CD4-positive, alpha-beta T cell (primary cell): ENCODE measurements at regions not wholly inside any gene's neighbourhood (a gene's known extent, or its start where the extent isn't known, plus 50 kb on each side); places are given as distances from the start of the nearest gene placed in this dataset.

Experiments
- ATAC-seq: fragments of 200-7000 bp; cut with Tn5 transposase; one replicate; pipeline ENCODE4 v1.10.0; 2022; ENCODE audit warnings: mild to moderate bottlenecking; ENCODE audit not compliant: poor library complexity
- CTCF ChIA-PET: fragments of 350-600 bp; sonication (Branson Sonifier 250); formaldehyde crosslinking; loops from one replicate; lab custom pipeline; 2021; ENCODE audit warnings: antibody characterized with exemption, inconsistent platforms; lab: Charles Lee
- POLR2A ChIA-PET: fragments of 350-600 bp; sonication (Branson Sonifier 250); formaldehyde crosslinking; loops from one replicate; lab custom pipeline; 2021; ENCODE audit warnings: antibody characterized with exemption, inconsistent platforms; lab: Charles Lee
- DNase-seq, 14 experiments: peaks; one replicate each; pipeline ENCODE4 v3.0.0-alpha.2; 2013 to 2020; ENCODE audit warnings: mixed read lengths in 2 of 14
- H3K27ac ChIP-seq, 2 donors: one replicate each; pipeline versions ENCODE4 v1.5.1 to v1.7.0; 2013; ENCODE audit warnings: low read length in 2 of 2, low read depth in 1 of 2, mild to moderate bottlenecking in 1 of 2
- H3K27me3 ChIP-seq, 2 experiments: 1 replicate in 1 of 2; 2 replicates in 1 of 2; pipeline versions ENCODE4 v1.6.1 to v1.7.0; 2013; ENCODE audit warnings: low read length in 2 of 2, control low read depth in 1 of 2, mild to moderate bottlenecking in 1 of 2, moderate library complexity in 1 of 2; ENCODE audit not compliant: insufficient read depth in 2 of 2, control insufficient read depth in 1 of 2
- H3K36me3 ChIP-seq: one replicate; pipeline ENCODE4 v1.6.1; 2013; ENCODE audit warnings: low read length, control low read depth; ENCODE audit not compliant: insufficient read depth
- H3K4me1 ChIP-seq: one replicate; pipeline ENCODE4 v1.6.1; 2013; ENCODE audit warnings: low read length, control low read depth; ENCODE audit not compliant: insufficient read depth
- H3K4me3 ChIP-seq: one replicate; pipeline ENCODE4 v1.5.1; 2013; ENCODE audit warnings: mild to moderate bottlenecking, low read length, moderate library complexity
- H3K9me3 ChIP-seq, 2 experiments: 1 replicate in 1 of 2; 2 replicates in 1 of 2; pipeline versions ENCODE4 v1.6.1 to v1.7.0; 2013; ENCODE audit warnings: low read length in 2 of 2, mild to moderate bottlenecking in 2 of 2, control low read depth in 1 of 2, moderate library complexity in 1 of 2; ENCODE audit not compliant: control insufficient read depth in 1 of 2, insufficient read depth in 1 of 2
- H3K27ac Mint-ChIP-seq: one replicate; pipeline ENCODE4 v1.8.0; 2020; ENCODE audit warnings: mixed read lengths
- H3K27me3 Mint-ChIP-seq: one replicate; pipeline ENCODE4 v1.8.0; 2021; ENCODE audit warnings: mixed read lengths
- H3K36me3 Mint-ChIP-seq: one replicate; pipeline ENCODE4 v1.8.0; 2021; ENCODE audit warnings: low read depth, mixed read lengths
- H3K4me1 Mint-ChIP-seq: one replicate; pipeline ENCODE4 v1.8.0; 2021; ENCODE audit warnings: low read depth, mixed read lengths
- H3K4me3 Mint-ChIP-seq: one replicate; pipeline ENCODE4 v1.8.0; 2020; ENCODE audit warnings: mild to moderate bottlenecking, mixed read lengths
- H3K9me3 Mint-ChIP-seq: one replicate; pipeline ENCODE4 v1.8.0; 2020; ENCODE audit warnings: mixed read lengths
- intact Hi-C, 2 experiments: fragments of 100-400 bp; cut with DNase I in 1 of 2; cut with micrococcal nuclease in 1 of 2; formaldehyde crosslinking; loops; one replicate each; pipeline versions ENCODE4 v1.15.1 to v1.9.0; 2023 to 2025; cut with DNase I, micrococcal nuclease
- TF ChIP-seq, protein P1 (sequence below): fragments of 200-600 bp; IDR thresholded peaks from one replicate; pipeline ENCODE4 v1.8.0; 2022; ENCODE audit warnings: antibody characterized with exemption, mild to moderate bottlenecking

GRCh38 chr5:74304536-74304935, 336.0 kb downstream of the ENC1 start:
- ChIA-PET CTCF (no interaction called here), POLR2A (no interaction called here)
- no peak overlapping the region for H3K4me3 Mint-ChIP-seq
- Histone ChIP-seq H3K27me3 (no peaks in the 10 kb centered on the region), H3K4me1 (no peaks in the 10 kb centered on the region), H3K27ac (no peak overlapping the region), H3K4me3 (no peak overlapping the region), H3K9me3 (no peaks in the 10 kb centered on the region), H3K36me3 (no peaks in the 10 kb centered on the region)
- DNase-seq (no peak), ATAC-seq (no peak)
- H3K36me3 Mint-ChIP-seq: no peaks in the 10 kb centered on the region
- intact Hi-C loops: loop anchor here in 1 of 2 experiments (10.0 kb wide), 1 partner anchor 340 kb away; the partner anchor contains the start of gene ENC1
- TF ChIP-seq, protein P1, sequence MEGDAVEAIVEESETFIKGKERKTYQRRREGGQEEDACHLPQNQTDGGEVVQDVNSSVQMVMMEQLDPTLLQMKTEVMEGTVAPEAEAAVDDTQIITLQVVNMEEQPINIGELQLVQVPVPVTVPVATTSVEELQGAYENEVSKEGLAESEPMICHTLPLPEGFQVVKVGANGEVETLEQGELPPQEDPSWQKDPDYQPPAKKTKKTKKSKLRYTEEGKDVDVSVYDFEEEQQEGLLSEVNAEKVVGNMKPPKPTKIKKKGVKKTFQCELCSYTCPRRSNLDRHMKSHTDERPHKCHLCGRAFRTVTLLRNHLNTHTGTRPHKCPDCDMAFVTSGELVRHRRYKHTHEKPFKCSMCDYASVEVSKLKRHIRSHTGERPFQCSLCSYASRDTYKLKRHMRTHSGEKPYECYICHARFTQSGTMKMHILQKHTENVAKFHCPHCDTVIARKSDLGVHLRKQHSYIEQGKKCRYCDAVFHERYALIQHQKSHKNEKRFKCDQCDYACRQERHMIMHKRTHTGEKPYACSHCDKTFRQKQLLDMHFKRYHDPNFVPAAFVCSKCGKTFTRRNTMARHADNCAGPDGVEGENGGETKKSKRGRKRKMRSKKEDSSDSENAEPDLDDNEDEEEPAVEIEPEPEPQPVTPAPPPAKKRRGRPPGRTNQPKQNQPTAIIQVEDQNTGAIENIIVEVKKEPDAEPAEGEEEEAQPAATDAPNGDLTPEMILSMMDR: no peak
- H3K4me1 Mint-ChIP-seq: no peaks in the 10 kb centered on the region
- no peaks in the 10 kb centered on the region for H3K9me3 Mint-ChIP-seq
- no peak overlapping the region for H3K27ac Mint-ChIP-seq
- H3K27me3 Mint-ChIP-seq: peaks cover 8% of the 10 kb centered on the region

GRCh38 chr5:74303578-74303977, 336.9 kb downstream of the ENC1 start:
- H3K27ac ChIP-seq: no peak overlapping the region
- Mint-ChIP-seq H3K27ac (no peak overlapping the region), H3K27me3 (peaks cover 9% of the 10 kb centered on the region), H3K9me3 (no peaks in the 10 kb centered on the region), H3K4me1 (no peaks in the 10 kb centered on the region), H3K36me3 (no peaks in the 10 kb centered on the region), H3K4me3 (no peak overlapping the region)
- DNase-seq (no peak), ATAC-seq (no peak)
- no peak overlapping the region for H3K4me3 ChIP-seq
- H3K9me3 ChIP-seq: no peaks in the 10 kb centered on the region
- H3K36me3 ChIP-seq: no peaks in the 10 kb centered on the region
- ChIA-PET POLR2A (no interaction called here), CTCF (no interaction called here)
- H3K27me3 ChIP-seq: no peaks in the 10 kb centered on the region
- H3K4me1 ChIP-seq: no peaks in the 10 kb centered on the region
- TF ChIP-seq, protein P1: no peak
- intact Hi-C loops: loop anchor here in 1 of 2 experiments (10.0 kb wide), 1 partner anchor 341 kb away; the partner anchor contains the start of gene ENC1

DNA sequence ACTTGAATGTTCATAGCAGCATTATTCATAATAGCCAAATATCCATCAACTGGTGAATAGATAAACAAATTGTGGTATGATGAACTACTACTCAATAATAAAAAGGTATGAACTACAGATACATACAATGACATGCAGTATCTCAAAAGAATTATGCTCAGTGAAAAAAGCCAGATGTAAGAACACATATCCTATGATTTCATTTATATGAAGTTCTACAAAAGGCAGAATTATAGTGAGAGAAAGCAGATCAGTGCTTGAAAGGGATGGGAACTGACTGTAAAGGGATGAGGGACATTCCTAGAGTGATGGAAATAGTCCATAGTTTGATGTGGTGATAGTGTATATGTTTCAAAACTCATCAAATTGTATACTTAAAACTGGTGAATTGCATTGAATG, 339.0 kb downstream of the ENC1 start:
- TF ChIP-seq, protein P1: no peak
- no peak overlapping the region for H3K4me3 Mint-ChIP-seq
- POLR2A ChIA-PET: no interaction called here
- no peaks in the 10 kb centered on the region for H3K4me1 ChIP-seq
- H3K9me3 ChIP-seq: no peaks in the 10 kb centered on the region
- H3K27me3 Mint-ChIP-seq: peaks cover 13% of the 10 kb centered on the region
- H3K27me3 ChIP-seq: no peaks in the 10 kb centered on the region
- H3K4me1 Mint-ChIP-seq: no peaks in the 10 kb centered on the region
- H3K9me3 Mint-ChIP-seq: no peaks in the 10 kb centered on the region
- no peaks in the 10 kb centered on the region for H3K36me3 Mint-ChIP-seq
- H3K36me3 ChIP-seq: no peaks in the 10 kb centered on the region
- H3K27ac Mint-ChIP-seq: no peak overlapping the region
- CTCF ChIA-PET: no interaction called here
- H3K4me3 ChIP-seq: no peak overlapping the region
- H3K27ac ChIP-seq: no peak overlapping the region
- intact Hi-C loops: loop anchor here in 1 of 2 experiments (10.0 kb wide), 1 partner anchor 343 kb away; the partner anchor contains the start of gene ENC1
- ATAC-seq (no peak), DNase-seq (no peak)
